IMR-90 (cell line): ENCODE measurements at regions not wholly inside any gene's neighbourhood (a gene's known extent, or its start where the extent isn't known, plus 50 kb on each side); places are given as distances from the start of the nearest gene placed in this dataset.

Experiments
- ATAC-seq: fragments of 200-7000 bp; cut with Tn5 transposase; 2 replicates; pipeline ENCODE4 v1.9.1; 2020; ENCODE audit warnings: low read depth, mild to moderate bottlenecking, moderate library complexity
- BruUV-seq: library from RNA; stranded (reverse); fragments of 400-500 nt; replicated peaks from 2 replicates; lab custom pipeline; 2021; lab: Mats Ljungman, UMichigan
- CTCF ChIA-PET: fragments of 300-600 bp; formaldehyde crosslinking; extraction: SDS; loops from one replicate; lab custom pipeline; 2021; ENCODE audit warnings: antibody characterized with exemption; lab: Yijun Ruan, JAX
- POLR2A ChIA-PET: fragments of 300-600 bp; sonication (Branson Sonifier 250); formaldehyde crosslinking; loops from one replicate; lab custom pipeline; 2022; ENCODE audit warnings: antibody characterized with exemption; ENCODE audit not compliant: unreplicated experiment; lab: Charles Lee
- DNase-seq: peaks from one replicate; pipeline ENCODE4 v3.0.0; 2013
- H2AFZ ChIP-seq: replicated peaks from 2 replicates; pipeline ENCODE3; 2013; ENCODE audit warnings: low read length, mild to moderate bottlenecking; ENCODE audit not compliant: poor library complexity
- H2AK5ac ChIP-seq: 2 replicates; pipeline ENCODE4 v1.6.1; 2013; ENCODE audit warnings: low read depth, low read length, inconsistent platforms
- H2AK9ac ChIP-seq: replicated peaks from 2 replicates; pipeline ENCODE3; 2013; ENCODE audit warnings: mild to moderate bottlenecking, low read depth, low read length, moderate library complexity; ENCODE audit not compliant: poor library complexity
- H2BK120ac ChIP-seq: 2 replicates; pipeline ENCODE4 v1.6.1; 2013; ENCODE audit warnings: low read depth, low read length, inconsistent platforms
- H2BK15ac ChIP-seq: 3 replicates; pipeline ENCODE4 v1.6.1; 2013; ENCODE audit warnings: low read depth, low read length, inconsistent platforms
- H2BK20ac ChIP-seq: 2 replicates; pipeline ENCODE4 v1.6.1; 2013; ENCODE audit warnings: low read depth, mild to moderate bottlenecking, inconsistent platforms, low read length, moderate library complexity
- H2BK5ac ChIP-seq: 2 replicates; pipeline ENCODE4 v1.6.1; 2013; ENCODE audit warnings: mild to moderate bottlenecking, low read depth, low read length, inconsistent platforms; ENCODE audit not compliant: poor library complexity, severe bottlenecking
- H3K14ac ChIP-seq: replicated peaks from 2 replicates; pipeline ENCODE4 v1.6.1; 2013; ENCODE audit warnings: low read depth, low read length, inconsistent platforms
- H3K18ac ChIP-seq: 2 replicates; pipeline ENCODE4 v1.6.1; 2013; ENCODE audit warnings: low read depth, low read length, control low read depth
- H3K23ac ChIP-seq: 2 replicates; pipeline ENCODE4 v1.6.1; 2013; ENCODE audit warnings: low read depth, low read length, inconsistent platforms
- H3K27ac ChIP-seq: 2 replicates; pipeline ENCODE4 v1.5.1; 2013; ENCODE audit warnings: mild to moderate bottlenecking, control low read depth, low read length; ENCODE audit not compliant: insufficient read depth
- H3K27me3 ChIP-seq: 2 replicates; pipeline ENCODE4 v1.6.1; 2013; ENCODE audit warnings: low read length; ENCODE audit not compliant: control insufficient read depth, insufficient read depth
- H3K36me3 ChIP-seq: 2 replicates; pipeline ENCODE4 v1.6.1; 2013; ENCODE audit warnings: low read length, mixed read lengths; ENCODE audit not compliant: control insufficient read depth, insufficient read depth
- H3K4ac ChIP-seq: 2 replicates; pipeline ENCODE4 v1.6.1; 2013; ENCODE audit warnings: low read depth, low read length, inconsistent platforms
- H3K4me1 ChIP-seq: 2 replicates; pipeline ENCODE4 v1.6.1; 2013; ENCODE audit warnings: low read length, mixed read lengths; ENCODE audit not compliant: control insufficient read depth, insufficient read depth
- H3K4me2 ChIP-seq: 2 replicates; pipeline ENCODE4 v1.6.1; 2013; ENCODE audit warnings: low read depth, mild to moderate bottlenecking, control low read depth, low read length, moderate library complexity
- H3K4me3 ChIP-seq: 2 replicates; pipeline ENCODE4 v1.5.1; 2013; ENCODE audit warnings: low read depth, mild to moderate bottlenecking, control low read depth, low read length, moderate library complexity; ENCODE audit not compliant: insufficient read depth
- H3K56ac ChIP-seq: 2 replicates; pipeline ENCODE4 v1.6.1; 2013; ENCODE audit warnings: low read length, inconsistent platforms; ENCODE audit not compliant: insufficient read depth; ENCODE audit errors: extremely low read depth
- H3K79me1 ChIP-seq, 2 experiments: 2 replicates each; pipeline ENCODE4 v1.6.1; 2013; ENCODE audit warnings: low read length in 2 of 2, inconsistent platforms in 1 of 2, low read depth in 1 of 2
- H3K9ac ChIP-seq: 2 replicates; pipeline ENCODE4 v1.6.1; 2013; ENCODE audit warnings: low read depth, low read length, control low read depth
- H3K9me1 ChIP-seq: 2 replicates; pipeline ENCODE4 v1.6.1; 2013; ENCODE audit warnings: low read length, inconsistent platforms; ENCODE audit not compliant: insufficient read depth
- H3K9me3 ChIP-seq: 2 replicates; pipeline ENCODE4 v1.6.1; 2013; ENCODE audit warnings: low read length; ENCODE audit not compliant: control insufficient read depth, insufficient read depth
- H4K20me1 ChIP-seq: 2 replicates; pipeline ENCODE4 v1.6.1; 2013; ENCODE audit warnings: low read length, inconsistent platforms; ENCODE audit not compliant: insufficient read depth
- H4K5ac ChIP-seq: 2 replicates; pipeline ENCODE4 v1.6.1; 2013; ENCODE audit warnings: mild to moderate bottlenecking, low read depth, low read length, control low read depth
- H4K8ac ChIP-seq, 2 experiments: 2 replicates each; pipeline ENCODE4 v1.6.1; 2013; ENCODE audit warnings: low read depth in 2 of 2, low read length in 2 of 2, control low read depth in 1 of 2, inconsistent platforms in 1 of 2
- H4K91ac ChIP-seq: 2 replicates; pipeline ENCODE4 v1.6.1; 2013; ENCODE audit warnings: low read depth, low read length, inconsistent platforms; ENCODE audit not compliant: insufficient read depth
- BHLHE40 ChIP-seq: fragments of 150-350 bp; IDR thresholded peaks from 2 replicates; pipeline ENCODE4 v1.6.1; 2016; ENCODE audit warnings: mild to moderate bottlenecking, low read depth, low read length
- CEBPB ChIP-seq: IDR thresholded peaks from 2 replicates; pipeline ENCODE4 v1.6.1; 2012; ENCODE audit warnings: low read depth, low read length, improper control_type of control experiment
- CHD1 ChIP-seq: IDR thresholded peaks from 2 replicates; pipeline ENCODE4 v1.6.1; 2012; ENCODE audit warnings: low read depth, low read length, improper control_type of control experiment
- FOS ChIP-seq: fragments of 150-350 bp; IDR thresholded peaks from 2 replicates; pipeline ENCODE4 v1.6.1; 2016; ENCODE audit warnings: low read depth, low read length
- MAFK ChIP-seq: IDR thresholded peaks from 2 replicates; pipeline ENCODE4 v1.6.1; 2012; ENCODE audit warnings: low read depth, low read length, improper control_type of control experiment
- MXI1 ChIP-seq: IDR thresholded peaks from 2 replicates; pipeline ENCODE4 v1.6.1; 2012; ENCODE audit warnings: low read depth, mild to moderate bottlenecking, low read length, moderate library complexity, borderline replicate concordance
- NFE2L2 ChIP-seq: fragments of 150-350 bp; IDR thresholded peaks from 2 replicates; pipeline ENCODE4 v1.6.1; 2016; ENCODE audit warnings: low read depth, mild to moderate bottlenecking, low read length
- POLR2A ChIP-seq: IDR thresholded peaks from 2 replicates; pipeline ENCODE4 v1.6.1; 2012; ENCODE audit warnings: mild to moderate bottlenecking, low read depth, low read length
- RAD21 ChIP-seq: IDR thresholded peaks from 2 replicates; pipeline ENCODE4 v1.6.1; 2012; ENCODE audit warnings: low read length, improper control_type of control experiment
- RCOR1 ChIP-seq: IDR thresholded peaks from 2 replicates; pipeline ENCODE4 v1.6.1; 2012; ENCODE audit warnings: mild to moderate bottlenecking, low read length, improper control_type of control experiment; ENCODE audit not compliant: insufficient replicate concordance
- SMC3 ChIP-seq: fragments of 150-350 bp; IDR thresholded peaks from 2 replicates; pipeline ENCODE4 v1.6.1; 2016; ENCODE audit warnings: low read depth, mild to moderate bottlenecking, antibody characterized with exemption, low read length, moderate library complexity
- WGBS, 2 experiments: methylation state at CpG; one replicate each; pipeline versions ENCODE4 v1.1.5 to v1.1.7; 2013; ENCODE audit warnings: missing lambda C conversion rate in 2 of 2; ENCODE audit not compliant: insufficient read length in 1 of 2; ENCODE audit errors: extremely low coverage in 2 of 2; 5-methylcytosine and 5-hydroxymethylcytosine counted together
- dilution Hi-C: fragments of 300-500 bp; cut with HindIII; formaldehyde crosslinking; loops from one replicate; pipeline ENCODE4 v1.14.3; 2018; ENCODE audit warnings: low sequenced_read_pairs; ENCODE audit not compliant: unreplicated experiment
- in situ Hi-C: fragments of 300-500 bp; cut with MboI; formaldehyde crosslinking; loops from 3 replicates; pipeline ENCODE4 v1.14.3; 2019; ENCODE audit warnings: low sequenced_read_pairs, inconsistent platforms, mixed read lengths
- intact Hi-C: fragments of 100-400 bp; cut with micrococcal nuclease; formaldehyde crosslinking; loops from 2 replicates; pipeline ENCODE4 v1.10.0; 2022
- TF ChIP-seq, protein P1 (sequence below): fragments of 150-350 bp; IDR thresholded peaks from 2 replicates; pipeline ENCODE4 v1.6.1; 2016; ENCODE audit warnings: low read depth, mild to moderate bottlenecking, low read length, moderate library complexity, borderline replicate concordance
- TF ChIP-seq, protein P2 (sequence below): fragments of 150-350 bp; IDR thresholded peaks from 2 replicates; pipeline ENCODE4 v1.6.1; 2017; ENCODE audit warnings: mild to moderate bottlenecking, antibody characterized with exemption, low read length, low read depth
- TF ChIP-seq, protein P3 (sequence below): conservative IDR thresholded peaks from 2 replicates; pipeline ENCODE4 v1.5.1; 2012; ENCODE audit warnings: mild to moderate bottlenecking, low read depth, low read length, improper control_type of control experiment

DNA sequence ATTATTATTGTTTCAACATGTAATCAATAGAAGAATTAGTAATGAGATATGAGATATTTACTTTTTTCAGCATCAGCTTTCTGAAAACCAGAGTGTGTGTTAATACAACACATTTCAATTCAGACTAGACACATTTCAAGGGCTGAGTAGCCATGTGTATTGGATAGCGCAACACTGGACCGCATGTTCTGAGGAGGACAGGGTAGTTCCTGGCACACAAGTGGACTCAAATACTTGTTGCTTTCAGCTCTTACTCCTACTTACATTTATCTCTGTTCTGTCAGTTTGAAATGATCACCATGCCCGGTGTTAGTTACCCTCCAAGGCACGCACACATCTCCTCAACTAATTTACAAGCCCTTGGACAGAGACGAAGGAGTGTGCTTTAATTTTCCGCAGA is 126.6 kb downstream of the SLC24A2 start:
- Histone ChIP-seq H3K79me1 (no peaks in the 10 kb centered on the region), H3K4me2 (no peak overlapping the region), H3K27ac (no peak overlapping the region), H3K23ac (no peak overlapping the region), H2BK5ac (no peak overlapping the region), H3K4me3 (no peak overlapping the region), H4K8ac (no peak overlapping the region), H3K56ac (no peak overlapping the region), H3K18ac (no peak overlapping the region), H2AK9ac (no peak overlapping the region), H3K9ac (no peak overlapping the region), H3K9me3 (no peaks in the 10 kb centered on the region), H2BK20ac (no peak overlapping the region), H3K4ac (no peak overlapping the region), H2AFZ (no peak overlapping the region), H4K91ac (no peak overlapping the region), H2BK15ac (no peak overlapping the region), H4K5ac (no peak overlapping the region), H2BK120ac (no peak overlapping the region), H3K14ac (no peak overlapping the region), H4K20me1 (no peaks in the 10 kb centered on the region), H2AK5ac (no peak overlapping the region), H3K9me1 (no peaks in the 10 kb centered on the region), H3K4me1 (no peaks in the 10 kb centered on the region), H3K27me3 (no peaks in the 10 kb centered on the region), H3K36me3 (no peaks in the 10 kb centered on the region)
- no TSS peak for BruUV-seq
- POLR2A ChIA-PET: no interaction called here
- in situ Hi-C loops (no loop called here), intact Hi-C loops (no loop called here), dilution Hi-C loops (no loop called here)
- TF ChIP-seq CHD1 (no peak), RCOR1 (no peak), SMC3 (no peak), FOS (no peak), MAFK (no peak), MXI1 (no peak), BHLHE40 (no peak), POLR2A (no peak), RAD21 (no peak), NFE2L2 (no peak), CEBPB (no peak)
- TF ChIP-seq, protein P1, sequence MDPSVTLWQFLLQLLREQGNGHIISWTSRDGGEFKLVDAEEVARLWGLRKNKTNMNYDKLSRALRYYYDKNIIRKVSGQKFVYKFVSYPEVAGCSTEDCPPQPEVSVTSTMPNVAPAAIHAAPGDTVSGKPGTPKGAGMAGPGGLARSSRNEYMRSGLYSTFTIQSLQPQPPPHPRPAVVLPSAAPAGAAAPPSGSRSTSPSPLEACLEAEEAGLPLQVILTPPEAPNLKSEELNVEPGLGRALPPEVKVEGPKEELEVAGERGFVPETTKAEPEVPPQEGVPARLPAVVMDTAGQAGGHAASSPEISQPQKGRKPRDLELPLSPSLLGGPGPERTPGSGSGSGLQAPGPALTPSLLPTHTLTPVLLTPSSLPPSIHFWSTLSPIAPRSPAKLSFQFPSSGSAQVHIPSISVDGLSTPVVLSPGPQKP: no peak
- TF ChIP-seq, protein P2, sequence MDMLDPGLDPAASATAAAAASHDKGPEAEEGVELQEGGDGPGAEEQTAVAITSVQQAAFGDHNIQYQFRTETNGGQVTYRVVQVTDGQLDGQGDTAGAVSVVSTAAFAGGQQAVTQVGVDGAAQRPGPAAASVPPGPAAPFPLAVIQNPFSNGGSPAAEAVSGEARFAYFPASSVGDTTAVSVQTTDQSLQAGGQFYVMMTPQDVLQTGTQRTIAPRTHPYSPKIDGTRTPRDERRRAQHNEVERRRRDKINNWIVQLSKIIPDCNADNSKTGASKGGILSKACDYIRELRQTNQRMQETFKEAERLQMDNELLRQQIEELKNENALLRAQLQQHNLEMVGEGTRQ: no peak
- TF ChIP-seq, protein P3, sequence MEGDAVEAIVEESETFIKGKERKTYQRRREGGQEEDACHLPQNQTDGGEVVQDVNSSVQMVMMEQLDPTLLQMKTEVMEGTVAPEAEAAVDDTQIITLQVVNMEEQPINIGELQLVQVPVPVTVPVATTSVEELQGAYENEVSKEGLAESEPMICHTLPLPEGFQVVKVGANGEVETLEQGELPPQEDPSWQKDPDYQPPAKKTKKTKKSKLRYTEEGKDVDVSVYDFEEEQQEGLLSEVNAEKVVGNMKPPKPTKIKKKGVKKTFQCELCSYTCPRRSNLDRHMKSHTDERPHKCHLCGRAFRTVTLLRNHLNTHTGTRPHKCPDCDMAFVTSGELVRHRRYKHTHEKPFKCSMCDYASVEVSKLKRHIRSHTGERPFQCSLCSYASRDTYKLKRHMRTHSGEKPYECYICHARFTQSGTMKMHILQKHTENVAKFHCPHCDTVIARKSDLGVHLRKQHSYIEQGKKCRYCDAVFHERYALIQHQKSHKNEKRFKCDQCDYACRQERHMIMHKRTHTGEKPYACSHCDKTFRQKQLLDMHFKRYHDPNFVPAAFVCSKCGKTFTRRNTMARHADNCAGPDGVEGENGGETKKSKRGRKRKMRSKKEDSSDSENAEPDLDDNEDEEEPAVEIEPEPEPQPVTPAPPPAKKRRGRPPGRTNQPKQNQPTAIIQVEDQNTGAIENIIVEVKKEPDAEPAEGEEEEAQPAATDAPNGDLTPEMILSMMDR: no peak
- DNase-seq (no peak), ATAC-seq (no peak)
- WGBS, 2 experiments: no CpG with 5 or more reads among the region's 6 CpGs
- CTCF ChIA-PET: no interaction called here
